ENCODE measurements at regions not wholly inside any gene's neighbourhood (a gene's known extent, or its start where the extent isn't known, plus 50 kb on each side); places are given as distances from the start of the nearest gene placed in this dataset.
A peak's percentile ranks its signal among the peaks of the same experiment; 100 is the strongest.

DNA sequence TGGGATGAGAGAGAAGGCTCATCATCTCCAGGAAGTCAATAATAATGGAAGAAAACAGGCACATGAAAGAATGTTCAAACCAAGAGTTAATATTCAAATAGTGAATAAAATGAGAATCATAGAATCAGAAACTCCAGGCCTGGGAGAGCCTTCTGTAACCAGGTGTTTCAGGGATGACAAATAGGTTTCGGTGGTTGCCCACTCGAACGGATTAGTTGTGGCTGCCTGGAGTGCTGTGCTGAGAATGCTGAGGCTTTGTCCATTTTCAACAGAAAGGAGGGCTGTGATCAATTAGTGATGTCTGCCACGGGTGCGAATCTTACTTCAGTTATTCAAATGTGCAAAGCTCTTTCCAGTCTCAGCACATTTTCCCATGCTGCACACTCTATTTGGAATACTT, 227.3 kb downstream of the INSIG2 start:
- H3K9me3 ChIP-seq (ENCODE audit: control insufficient read depth, low read length): no peaks in the 10 kb centered on the region
- H3K27ac ChIP-seq (ENCODE audit: low read length): no peak overlapping the region
- no peaks in the 10 kb centered on the region for H3K27me3 ChIP-seq (ENCODE audit: control insufficient read depth, insufficient read depth)
- H3K4me1 ChIP-seq (ENCODE audit: control insufficient read depth, insufficient read depth, low read length): no peaks in the 10 kb centered on the region
- DNase-seq (no peak), ATAC-seq (no peak)
- intact Hi-C loops (cut with DNase I): no loop called here
- WGBS: 86% methylated on average over 5 of the region's 5 CpGs
- H3K4me3 ChIP-seq (ENCODE audit: low read length): no peak overlapping the region

- no peak for DNase-seq
- Histone ChIP-seq H3K27ac (ENCODE audit: low read length) (no peak overlapping the region), H3K4me3 (ENCODE audit: low read length) (no peak overlapping the region), H3K4me1 (ENCODE audit: control insufficient read depth, insufficient read depth, low read length) (no peaks in the 10 kb centered on the region), H3K27me3 (ENCODE audit: control insufficient read depth, insufficient read depth) (no peaks in the 10 kb centered on the region), H3K9me3 (ENCODE audit: control insufficient read depth, low read length) (no peaks in the 10 kb centered on the region)
- WGBS: 22% methylated on average over 4 of the region's 4 CpGs
- ATAC-seq: no peak
- intact Hi-C loops (cut with DNase I): no loop called here
These were observed 224.9 kb downstream of the INSIG2 start for GRCh38 chr2:118312969-118313756.

- Histone ChIP-seq H3K27ac (ENCODE audit: low read length) (no peak overlapping the region), H3K4me1 (ENCODE audit: control insufficient read depth, insufficient read depth, low read length) (no peaks in the 10 kb centered on the region), H3K9me3 (ENCODE audit: control insufficient read depth, low read length) (no peaks in the 10 kb centered on the region), H3K4me3 (ENCODE audit: low read length) (peak overlapping the region; percentile 91), H3K27me3 (ENCODE audit: control insufficient read depth, insufficient read depth) (no peaks in the 10 kb centered on the region)
- WGBS: 34% methylated on average over 20 of the region's 20 CpGs
- intact Hi-C loops (cut with DNase I): no loop called here
- DNase-seq (peak in 1 of 3 donors; percentile 44), ATAC-seq (peak in 1 of 2 donors; percentile 69)
These were observed 222.6 kb downstream of the INSIG2 start for GRCh38 chr2:118310681-118311429.

- no peaks in the 10 kb centered on the region for H3K9me3 ChIP-seq (ENCODE audit: control insufficient read depth, low read length)
- intact Hi-C loops (cut with DNase I): no loop called here
- H3K4me1 ChIP-seq (ENCODE audit: control insufficient read depth, insufficient read depth, low read length): no peaks in the 10 kb centered on the region
- H3K27ac ChIP-seq (ENCODE audit: low read length): no peak overlapping the region
- H3K27me3 ChIP-seq (ENCODE audit: control insufficient read depth, insufficient read depth): no peaks in the 10 kb centered on the region
- ATAC-seq: peak; percentile 50 to 73
- DNase-seq: peak; percentile 39 to 70 (median 66)
- WGBS: 1% methylated on average over 56 of the region's 56 CpGs
- H3K4me3 ChIP-seq (ENCODE audit: low read length): peak overlapping the region; percentile 91
These were observed 221.8 kb downstream of the INSIG2 start for GRCh38 chr2:118309946-118310680.

- no peak overlapping the region for H3K27ac ChIP-seq (ENCODE audit: low read length)
- H3K4me3 ChIP-seq (ENCODE audit: low read length): peak overlapping the region; percentile 91
- 57% methylated on average over 16 of the region's 16 CpGs for WGBS
- no peaks in the 10 kb centered on the region for H3K27me3 ChIP-seq (ENCODE audit: control insufficient read depth, insufficient read depth)
- intact Hi-C loops (cut with DNase I): no loop called here
- no peaks in the 10 kb centered on the region for H3K4me1 ChIP-seq (ENCODE audit: control insufficient read depth, insufficient read depth, low read length)
- H3K9me3 ChIP-seq (ENCODE audit: control insufficient read depth, low read length): no peaks in the 10 kb centered on the region
- no peak for DNase-seq
- no peak for ATAC-seq
These were observed 221.1 kb downstream of the INSIG2 start for GRCh38 chr2:118309257-118309945.

DNA sequence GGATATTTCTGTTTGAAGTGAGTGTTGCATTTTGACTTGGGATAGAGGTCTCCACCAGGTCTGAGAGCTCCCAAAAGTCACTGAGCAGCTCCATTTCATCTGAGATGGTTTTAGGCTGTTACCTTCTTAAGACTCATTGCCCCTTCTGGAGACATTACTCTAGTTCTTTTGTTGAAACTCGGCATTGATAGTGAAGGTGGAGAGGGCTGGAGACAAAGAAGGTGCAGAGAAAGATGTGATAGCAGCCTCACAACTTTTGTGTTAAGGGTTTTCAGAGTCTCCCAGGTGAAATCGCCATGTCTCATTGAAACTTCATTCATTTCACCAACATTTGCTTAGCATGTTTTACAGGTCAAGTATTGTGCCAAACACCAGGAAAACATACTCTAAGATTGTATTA, 219.6 kb downstream of the INSIG2 start:
- intact Hi-C loops (cut with DNase I): no loop called here
- Histone ChIP-seq H3K4me3 (ENCODE audit: low read length) (no peak overlapping the region), H3K27me3 (ENCODE audit: control insufficient read depth, insufficient read depth) (no peaks in the 10 kb centered on the region), H3K4me1 (ENCODE audit: control insufficient read depth, insufficient read depth, low read length) (no peaks in the 10 kb centered on the region), H3K9me3 (ENCODE audit: control insufficient read depth, low read length) (no peaks in the 10 kb centered on the region), H3K27ac (ENCODE audit: low read length) (no peak overlapping the region)
- ATAC-seq (no peak), DNase-seq (no peak)
- WGBS: 46% methylated on average over 2 of the region's 2 CpGs

DNA sequence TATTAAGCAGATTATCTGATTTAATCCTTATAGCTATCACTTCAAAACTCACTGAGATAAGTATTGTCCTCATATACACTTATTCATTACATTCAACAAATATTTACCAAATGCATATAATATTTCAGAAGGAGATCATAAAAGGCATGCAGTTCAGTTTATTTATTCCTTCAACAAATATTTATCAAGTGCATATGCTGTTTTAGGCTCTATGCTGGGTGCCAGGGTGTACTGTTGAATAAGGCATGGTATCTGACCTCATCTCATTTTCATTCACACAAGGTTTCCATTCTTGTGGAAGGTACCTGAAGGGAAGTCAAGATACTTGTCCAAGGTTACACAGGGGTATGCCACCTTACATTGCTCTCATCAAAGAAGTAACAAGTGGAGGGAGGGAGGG, 213.0 kb downstream of the INSIG2 start:
- ATAC-seq: no peak

GRCh38 chr2:118300832-118301231, 212.6 kb downstream of the INSIG2 start:
- intact Hi-C loops (cut with DNase I): no loop called here
- ATAC-seq (no peak), DNase-seq (no peak)
- Histone ChIP-seq H3K9me3 (ENCODE audit: control insufficient read depth, low read length) (no peaks in the 10 kb centered on the region), H3K27ac (ENCODE audit: low read length) (no peak overlapping the region), H3K27me3 (ENCODE audit: control insufficient read depth, insufficient read depth) (no peaks in the 10 kb centered on the region), H3K4me3 (ENCODE audit: low read length) (no peak overlapping the region), H3K4me1 (ENCODE audit: control insufficient read depth, insufficient read depth, low read length) (no peaks in the 10 kb centered on the region)

More for the DNA sequence above, 213.0 kb downstream of the INSIG2 start:
- H3K4me3 ChIP-seq (ENCODE audit: low read length): no peak overlapping the region
- intact Hi-C loops (cut with DNase I): no loop called here
- DNase-seq: no peak
- no peaks in the 10 kb centered on the region for H3K27me3 ChIP-seq (ENCODE audit: control insufficient read depth, insufficient read depth)
- H3K27ac ChIP-seq (ENCODE audit: low read length): no peak overlapping the region
- no peaks in the 10 kb centered on the region for H3K9me3 ChIP-seq (ENCODE audit: control insufficient read depth, low read length)
- H3K4me1 ChIP-seq (ENCODE audit: control insufficient read depth, insufficient read depth, low read length): no peaks in the 10 kb centered on the region

- no peaks in the 10 kb centered on the region for H3K4me1 ChIP-seq (ENCODE audit: control insufficient read depth, insufficient read depth, low read length)
- intact Hi-C loops (cut with DNase I): no loop called here
- H3K27ac ChIP-seq (ENCODE audit: low read length): no peak overlapping the region
- ATAC-seq (no peak), DNase-seq (no peak)
- 88% methylated on average over 4 of the region's 4 CpGs for WGBS
- no peak overlapping the region for H3K4me3 ChIP-seq (ENCODE audit: low read length)
- no peaks in the 10 kb centered on the region for H3K27me3 ChIP-seq (ENCODE audit: control insufficient read depth, insufficient read depth)
- no peaks in the 10 kb centered on the region for H3K9me3 ChIP-seq (ENCODE audit: control insufficient read depth, low read length)
These were observed 208.4 kb downstream of the INSIG2 start for GRCh38 chr2:118296663-118297062.

DNA sequence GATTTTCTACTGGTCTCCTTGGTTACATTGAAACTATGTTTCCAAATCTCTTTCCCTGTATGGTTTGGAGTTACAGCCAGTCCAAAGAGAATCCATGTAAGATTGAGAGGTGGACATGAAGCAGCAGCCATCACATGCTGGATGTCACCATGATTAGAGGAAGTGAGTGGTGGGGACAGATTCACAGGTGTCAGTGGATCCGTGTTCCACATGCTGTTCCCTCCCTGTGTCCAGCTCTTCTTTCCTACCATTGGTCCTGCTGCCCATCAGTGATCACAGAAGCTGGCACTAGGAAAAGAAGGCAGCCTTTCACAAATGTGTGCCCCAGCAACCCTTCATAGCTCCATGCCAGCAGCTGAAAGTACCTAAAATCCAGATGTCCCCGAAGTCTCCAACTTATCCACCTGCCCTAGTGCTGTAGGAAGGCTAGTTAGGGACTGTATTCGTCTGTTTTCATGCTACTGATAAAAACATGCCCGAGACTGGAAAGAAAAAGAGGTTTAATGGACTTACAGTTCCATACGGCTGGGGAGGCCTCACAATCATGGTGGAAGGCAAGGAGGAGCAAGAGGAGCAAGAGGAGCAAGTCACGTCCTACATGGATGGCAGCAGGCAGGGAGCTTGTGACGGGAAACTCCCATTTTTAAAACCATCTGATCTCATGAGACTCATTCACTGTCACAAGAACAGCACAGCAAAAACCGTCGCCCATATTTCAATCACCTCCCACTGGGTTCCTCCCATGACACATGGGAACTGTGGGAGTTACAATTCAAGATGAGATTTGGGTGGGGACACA, 207.5 kb downstream of the INSIG2 start:
- no peak overlapping the region for H3K27ac ChIP-seq (ENCODE audit: low read length)
- 78% methylated on average over 9 of the region's 9 CpGs for WGBS
- no peak for DNase-seq
- ATAC-seq: no peak
- H3K4me1 ChIP-seq (ENCODE audit: control insufficient read depth, insufficient read depth, low read length): no peaks in the 10 kb centered on the region
- no peaks in the 10 kb centered on the region for H3K9me3 ChIP-seq (ENCODE audit: control insufficient read depth, low read length)
- H3K4me3 ChIP-seq (ENCODE audit: low read length): no peak overlapping the region
- intact Hi-C loops (cut with DNase I): no loop called here
- H3K27me3 ChIP-seq (ENCODE audit: control insufficient read depth, insufficient read depth): no peaks in the 10 kb centered on the region

All from right cardiac atrium (tissue), 5 donors.